AG10803 (cell line): ENCODE measurements at regions not wholly inside any gene's neighbourhood (a gene's known extent, or its start where the extent isn't known, plus 50 kb on each side); places are given as distances from the start of the nearest gene placed in this dataset.

Experiments
- DNase-seq: peaks from one replicate; pipeline ENCODE4 v3.0.0; 2010; ENCODE audit warnings: low read depth
- H3K4me3 ChIP-seq: 2 replicates; pipeline ENCODE4 v1.5.1; 2011; ENCODE audit warnings: mild to moderate bottlenecking, low read length, control low read depth
- TF ChIP-seq, protein P1 (sequence below): conservative IDR thresholded peaks from 2 replicates; pipeline ENCODE4 v1.5.1; 2011; ENCODE audit warnings: mild to moderate bottlenecking, low read length, control low read depth, inconsistent platforms

DNA sequence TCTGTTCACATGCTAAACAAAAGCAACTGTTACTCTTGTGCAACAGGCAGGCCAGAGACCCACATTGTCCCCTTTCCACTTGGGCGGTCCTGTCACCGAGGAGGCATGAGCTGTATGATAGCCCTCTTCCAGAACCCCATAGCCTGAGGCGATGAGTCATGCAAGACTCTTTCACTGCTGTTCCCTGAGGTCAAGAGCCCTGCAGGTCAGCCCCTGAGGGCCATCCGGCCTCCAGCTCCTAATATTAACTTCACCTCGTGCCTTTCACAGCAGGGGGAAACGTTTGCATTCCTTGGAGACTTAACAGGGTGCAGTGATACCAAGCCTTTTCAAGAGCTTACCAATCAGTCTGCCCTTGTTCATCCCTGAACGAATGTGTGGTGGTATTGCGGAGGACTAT, 253.3 kb upstream of the ECI2 start:
- TF ChIP-seq, protein P1, sequence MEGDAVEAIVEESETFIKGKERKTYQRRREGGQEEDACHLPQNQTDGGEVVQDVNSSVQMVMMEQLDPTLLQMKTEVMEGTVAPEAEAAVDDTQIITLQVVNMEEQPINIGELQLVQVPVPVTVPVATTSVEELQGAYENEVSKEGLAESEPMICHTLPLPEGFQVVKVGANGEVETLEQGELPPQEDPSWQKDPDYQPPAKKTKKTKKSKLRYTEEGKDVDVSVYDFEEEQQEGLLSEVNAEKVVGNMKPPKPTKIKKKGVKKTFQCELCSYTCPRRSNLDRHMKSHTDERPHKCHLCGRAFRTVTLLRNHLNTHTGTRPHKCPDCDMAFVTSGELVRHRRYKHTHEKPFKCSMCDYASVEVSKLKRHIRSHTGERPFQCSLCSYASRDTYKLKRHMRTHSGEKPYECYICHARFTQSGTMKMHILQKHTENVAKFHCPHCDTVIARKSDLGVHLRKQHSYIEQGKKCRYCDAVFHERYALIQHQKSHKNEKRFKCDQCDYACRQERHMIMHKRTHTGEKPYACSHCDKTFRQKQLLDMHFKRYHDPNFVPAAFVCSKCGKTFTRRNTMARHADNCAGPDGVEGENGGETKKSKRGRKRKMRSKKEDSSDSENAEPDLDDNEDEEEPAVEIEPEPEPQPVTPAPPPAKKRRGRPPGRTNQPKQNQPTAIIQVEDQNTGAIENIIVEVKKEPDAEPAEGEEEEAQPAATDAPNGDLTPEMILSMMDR, result no peak
- H3K4me3 ChIP-seq, result no peak overlapping the region
- DNase-seq, result no peak

DNA sequence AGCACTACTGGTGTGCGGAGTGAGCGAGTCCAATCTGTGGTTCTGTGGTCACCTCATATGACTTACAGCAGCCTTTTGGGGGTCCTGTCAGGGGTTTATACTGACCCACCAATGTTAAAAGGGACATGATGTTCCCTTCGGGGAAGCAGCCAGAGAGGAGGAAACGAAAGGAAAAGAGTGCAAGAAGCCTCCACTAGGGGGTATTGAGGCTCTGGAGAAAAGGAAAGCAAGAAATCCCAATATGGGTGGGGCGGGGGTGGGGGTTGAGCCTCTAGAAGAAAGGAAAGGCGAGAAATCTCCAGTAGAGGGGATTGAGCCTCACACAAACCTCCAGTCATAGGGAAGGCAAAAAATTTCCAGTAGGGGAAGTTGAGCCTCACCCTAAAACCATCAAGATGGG, 249.3 kb upstream of the ECI2 start:
- DNase-seq, result no peak
- H3K4me3 ChIP-seq, result no peak overlapping the region
- TF ChIP-seq, protein P1, result no peak

DNA sequence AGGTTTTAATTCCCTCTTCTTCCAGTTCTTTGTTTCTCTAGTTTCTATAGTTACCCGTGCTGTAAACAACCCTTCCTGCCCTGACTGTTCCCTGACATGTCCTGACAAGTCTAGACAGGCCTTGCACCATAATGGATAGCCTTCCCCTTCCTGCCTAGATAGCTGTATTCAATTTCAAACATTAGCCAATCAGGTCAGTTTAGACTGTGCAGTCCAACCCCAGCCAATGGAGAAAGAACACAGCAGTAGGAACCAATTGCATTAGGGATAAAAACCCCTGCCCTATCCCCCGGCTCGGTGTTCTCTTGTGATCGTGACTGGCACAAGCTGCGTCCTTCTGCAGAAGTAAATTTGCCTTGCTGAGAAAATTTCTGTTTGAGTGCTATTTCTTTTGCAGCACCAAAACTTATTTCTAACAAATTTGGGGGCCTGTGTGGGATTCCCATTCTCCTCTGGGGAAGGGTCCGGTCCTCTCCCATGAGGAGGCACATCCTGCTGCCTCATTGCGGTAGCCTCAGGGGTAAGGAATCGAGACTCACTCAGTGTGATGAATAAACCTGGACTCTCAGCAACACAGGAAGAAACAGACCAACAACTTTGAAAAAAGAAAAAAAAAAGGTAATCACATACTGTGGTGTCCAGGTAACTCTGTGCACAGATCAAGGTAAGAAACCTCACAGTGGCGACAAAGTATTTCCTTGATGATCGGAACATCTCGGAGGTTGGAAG, 248.7 kb upstream of the ECI2 start:
- TF ChIP-seq, protein P1, result no peak
- no peak overlapping the region for H3K4me3 ChIP-seq
- DNase-seq, result no peak

DNA sequence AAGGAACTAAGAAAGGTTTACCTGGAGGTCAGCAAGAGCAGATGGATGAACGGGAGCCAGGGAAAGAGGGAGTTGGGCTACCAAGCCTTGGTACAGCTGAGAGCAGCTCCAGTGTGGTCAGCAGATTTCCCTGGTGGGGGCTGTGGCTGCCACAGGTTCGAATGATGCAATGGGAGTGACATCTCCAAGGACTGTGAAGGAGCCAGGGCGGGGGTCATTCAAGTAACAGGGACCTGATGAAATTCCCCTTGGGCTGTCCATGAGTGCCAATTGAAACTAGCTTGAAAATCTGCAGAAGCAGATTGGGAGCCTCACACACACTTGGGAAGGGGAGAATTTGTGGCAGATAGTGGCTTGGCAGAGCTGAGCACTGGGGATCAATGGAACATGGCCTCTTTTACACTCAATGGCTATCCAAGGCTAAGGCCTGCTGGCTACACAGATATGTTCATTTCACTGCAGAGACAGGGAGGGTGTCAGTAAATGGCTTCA, 247.0 kb upstream of the ECI2 start:
- no peak overlapping the region for H3K4me3 ChIP-seq
- TF ChIP-seq, protein P1, result no peak
- DNase-seq, result no peak

DNA sequence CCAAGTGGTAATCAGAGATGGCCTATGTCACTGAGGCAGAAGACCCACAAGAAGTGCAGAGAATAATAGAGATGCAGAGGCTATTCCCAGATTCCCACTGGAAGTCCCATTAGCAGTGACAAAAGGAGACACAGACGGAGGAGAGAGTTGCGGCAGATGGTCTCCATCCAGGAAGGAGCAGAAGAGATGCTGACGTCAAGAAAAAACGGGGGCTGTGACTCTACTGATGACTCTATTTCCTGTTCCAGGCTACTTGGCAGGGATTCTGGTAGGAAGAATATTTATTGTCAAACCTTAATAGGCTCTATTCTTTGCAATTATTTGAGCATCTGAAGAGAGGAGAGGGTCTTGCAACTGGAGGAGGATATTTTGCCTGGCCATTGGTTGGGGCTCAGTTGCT, 246.0 kb upstream of the ECI2 start:
- DNase-seq, result peak; percentile 33
- no peak overlapping the region for H3K4me3 ChIP-seq
- TF ChIP-seq, protein P1, result no peak

DNA sequence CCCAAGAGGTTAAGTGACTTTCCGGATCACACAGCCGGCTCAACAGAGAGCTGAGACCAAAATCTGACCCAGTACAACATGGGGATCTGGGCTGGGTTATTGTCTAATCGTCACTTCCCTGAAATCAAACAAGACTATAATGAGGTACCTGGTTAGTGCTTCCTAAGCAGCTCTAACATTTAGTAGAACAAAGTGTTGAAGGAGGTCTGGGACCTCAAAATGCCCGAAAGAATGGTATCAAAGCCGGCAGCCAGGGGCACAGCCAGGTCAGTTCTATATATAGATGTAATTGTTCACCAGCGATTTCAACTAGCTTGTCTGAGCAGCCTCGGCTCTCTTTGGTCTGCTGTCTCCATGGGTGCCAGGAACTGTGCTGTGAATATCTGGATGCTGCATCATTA, 245.5 kb upstream of the ECI2 start:
- TF ChIP-seq, protein P1, result no peak
- no peak for DNase-seq
- H3K4me3 ChIP-seq, result no peak overlapping the region

DNA sequence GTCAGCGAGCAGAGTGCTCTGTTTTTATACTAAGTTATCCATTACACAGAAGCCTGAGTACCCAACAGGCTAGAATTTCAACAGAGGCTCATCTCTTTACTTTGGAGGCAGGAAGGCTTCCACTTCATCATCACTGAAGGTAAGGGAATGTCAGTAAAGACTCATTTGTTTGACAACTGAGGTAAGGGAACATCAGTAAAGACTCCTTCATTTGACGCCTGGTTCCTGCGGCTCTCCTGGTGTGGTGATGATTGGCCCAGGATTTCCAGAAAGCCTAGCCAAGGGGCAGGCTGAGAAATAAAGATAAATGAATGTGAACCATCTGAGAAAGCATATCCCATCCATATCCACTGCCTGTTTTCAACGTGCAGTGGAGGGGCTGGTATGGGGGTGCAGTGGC, 244.6 kb upstream of the ECI2 start:
- TF ChIP-seq, protein P1, result no peak
- no peak overlapping the region for H3K4me3 ChIP-seq

More for the DNA sequence above, 244.6 kb upstream of the ECI2 start:
- DNase-seq, result no peak
